MM.1S (cell line): ENCODE measurements at regions not wholly inside any gene's neighbourhood (a gene's known extent, or its start where the extent isn't known, plus 50 kb on each side); places are given as distances from the start of the nearest gene placed in this dataset.

ENCODE experiments used
- DNase-seq: peaks from one replicate; pipeline ENCODE4 v3.0.0-alpha.2; 2015
- H2AFZ ChIP-seq: fragments of 300-600 bp; sonication (generic); 2 replicates; pipeline ENCODE4 v1.6.0; 2016; ENCODE audit warnings: antibody characterized with exemption, low read length
- H3F3A ChIP-seq: fragments of 300-600 bp; sonication (generic); 2 replicates; pipeline ENCODE4 v1.6.1; 2016; ENCODE audit warnings: mild to moderate bottlenecking, antibody characterized with exemption, low read length, moderate library complexity, mixed read lengths; ENCODE audit not compliant: insufficient read depth
- H3K27ac ChIP-seq: fragments of 300-600 bp; sonication (generic); 2 replicates; pipeline ENCODE4 v1.5.1; 2016; ENCODE audit warnings: mild to moderate bottlenecking, low read length
- H3K27me3 ChIP-seq: fragments of 300-600 bp; sonication (generic); replicated peaks from 2 replicates; pipeline ENCODE4 v1.6.0; 2016; ENCODE audit warnings: low read length; ENCODE audit not compliant: insufficient read depth
- H3K36me3 ChIP-seq: fragments of 300-600 bp; sonication (generic); replicated peaks from 2 replicates; pipeline ENCODE4 v1.6.1; 2016; ENCODE audit warnings: mild to moderate bottlenecking, low read length, mixed read lengths; ENCODE audit not compliant: insufficient read depth
- H3K4me1 ChIP-seq: fragments of 300-600 bp; sonication (generic); 2 replicates; pipeline ENCODE4 v1.6.1; 2016; ENCODE audit warnings: low read length, mixed read lengths
- H3K4me2 ChIP-seq: fragments of 300-600 bp; sonication (generic); 2 replicates; pipeline ENCODE4 v1.6.0; 2016; ENCODE audit warnings: low read depth, low read length
- H3K4me3 ChIP-seq: fragments of 300-600 bp; sonication (generic); 2 replicates; pipeline ENCODE4 v1.5.1; 2016; ENCODE audit warnings: low read length, mixed read lengths
- H3K79me2 ChIP-seq: fragments of 300-600 bp; sonication (generic); 2 replicates; pipeline ENCODE4 v1.6.1; 2016; ENCODE audit warnings: mixed run types, low read length, mixed read lengths
- H3K9ac ChIP-seq: fragments of 300-600 bp; sonication (generic); 2 replicates; pipeline ENCODE4 v1.6.1; 2016; ENCODE audit warnings: low read length, mixed read lengths
- H3K9me2 ChIP-seq: fragments of 300-600 bp; sonication (generic); replicated peaks from 2 replicates; pipeline ENCODE4 v1.6.1; 2016; ENCODE audit warnings: mild to moderate bottlenecking, low read length, mixed read lengths; ENCODE audit not compliant: insufficient read depth
- H3K9me3 ChIP-seq: fragments of 300-600 bp; sonication (generic); replicated peaks from 2 replicates; pipeline ENCODE4 v1.6.1; 2016; ENCODE audit warnings: mild to moderate bottlenecking, low read length, mixed read lengths; ENCODE audit not compliant: insufficient read depth
- H4K20me1 ChIP-seq: fragments of 300-600 bp; sonication (generic); 2 replicates; pipeline ENCODE4 v1.6.1; 2016; ENCODE audit warnings: mild to moderate bottlenecking, low read length, moderate library complexity, mixed read lengths; ENCODE audit not compliant: insufficient read depth
- EZH2 ChIP-seq: fragments of 300-600 bp; sonication (generic); optimal IDR thresholded peaks from 2 replicates; pipeline ENCODE3; 2017; ENCODE audit warnings: low read depth, mild to moderate bottlenecking, antibody characterized with exemption, low read length, mixed read lengths
- EZH2phosphoT487 ChIP-seq: fragments of 300-600 bp; sonication (generic); IDR thresholded peaks from 2 replicates; pipeline ENCODE4 v1.6.1; 2018; ENCODE audit warnings: antibody characterized with exemption, low read length
- TF ChIP-seq, protein P1 (sequence below): fragments of 300-600 bp; sonication (generic); IDR thresholded peaks from 2 replicates; pipeline ENCODE4 v1.5.1; 2016; ENCODE audit warnings: antibody characterized with exemption, low read length, mixed read lengths

DNA sequence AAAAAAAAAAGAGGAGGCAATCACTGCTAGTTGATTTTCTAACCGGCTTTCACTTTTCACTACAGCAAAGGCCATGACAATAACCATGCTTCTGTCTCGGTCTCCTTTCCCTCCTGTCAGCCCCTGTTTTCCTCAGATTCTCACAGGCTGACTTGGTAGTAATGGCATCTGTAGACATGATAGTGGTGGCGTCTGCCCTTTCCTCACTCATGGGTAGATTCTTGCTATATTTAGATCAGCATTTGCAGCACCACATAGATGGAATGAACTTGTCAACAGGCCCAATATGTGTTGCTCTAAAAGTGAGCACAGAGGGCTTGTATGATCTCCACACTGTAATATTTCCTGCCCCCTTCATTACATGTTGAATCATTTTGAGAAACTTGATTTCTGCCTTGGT lies 120.3 kb upstream of the FTMT start:
- H3K27ac ChIP-seq, result no peak overlapping the region
- no peak overlapping the region for H3K4me2 ChIP-seq

DNA sequence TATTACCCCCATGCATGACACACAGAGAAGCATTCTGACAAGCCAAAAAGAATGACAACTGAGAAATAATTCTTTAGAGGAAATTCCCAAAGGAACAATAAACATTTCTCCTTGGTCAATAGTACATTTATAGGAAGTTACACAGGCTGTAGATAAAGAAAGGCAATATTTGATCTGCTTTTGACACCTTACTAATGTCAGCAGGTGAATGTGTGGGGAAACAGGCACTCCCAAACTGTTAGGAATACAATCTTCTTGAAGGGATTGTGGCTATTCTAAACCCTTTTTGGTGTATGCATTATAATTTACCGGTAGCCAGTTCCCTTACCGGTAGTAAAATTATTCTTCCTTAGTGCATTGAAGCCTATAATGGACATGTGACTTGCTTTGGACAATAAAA lies 116.1 kb upstream of the FTMT start:
- H3K27me3 ChIP-seq, result no peaks in the 10 kb centered on the region
- no peaks in the 10 kb centered on the region for H3K9me3 ChIP-seq
- H3K79me2 ChIP-seq, result no peaks in the 10 kb centered on the region
- H3K4me1 ChIP-seq, result no peaks in the 10 kb centered on the region
- no peak for TF ChIP-seq EZH2
- TF ChIP-seq, protein P1, sequence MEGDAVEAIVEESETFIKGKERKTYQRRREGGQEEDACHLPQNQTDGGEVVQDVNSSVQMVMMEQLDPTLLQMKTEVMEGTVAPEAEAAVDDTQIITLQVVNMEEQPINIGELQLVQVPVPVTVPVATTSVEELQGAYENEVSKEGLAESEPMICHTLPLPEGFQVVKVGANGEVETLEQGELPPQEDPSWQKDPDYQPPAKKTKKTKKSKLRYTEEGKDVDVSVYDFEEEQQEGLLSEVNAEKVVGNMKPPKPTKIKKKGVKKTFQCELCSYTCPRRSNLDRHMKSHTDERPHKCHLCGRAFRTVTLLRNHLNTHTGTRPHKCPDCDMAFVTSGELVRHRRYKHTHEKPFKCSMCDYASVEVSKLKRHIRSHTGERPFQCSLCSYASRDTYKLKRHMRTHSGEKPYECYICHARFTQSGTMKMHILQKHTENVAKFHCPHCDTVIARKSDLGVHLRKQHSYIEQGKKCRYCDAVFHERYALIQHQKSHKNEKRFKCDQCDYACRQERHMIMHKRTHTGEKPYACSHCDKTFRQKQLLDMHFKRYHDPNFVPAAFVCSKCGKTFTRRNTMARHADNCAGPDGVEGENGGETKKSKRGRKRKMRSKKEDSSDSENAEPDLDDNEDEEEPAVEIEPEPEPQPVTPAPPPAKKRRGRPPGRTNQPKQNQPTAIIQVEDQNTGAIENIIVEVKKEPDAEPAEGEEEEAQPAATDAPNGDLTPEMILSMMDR, result no peak
- no peak for TF ChIP-seq EZH2phosphoT487
- no peak for DNase-seq
- H3K27ac ChIP-seq, result no peak overlapping the region
- no peak overlapping the region for H2AFZ ChIP-seq
- H3F3A ChIP-seq, result no peaks in the 10 kb centered on the region
- H3K4me3 ChIP-seq, result no peak overlapping the region
- H4K20me1 ChIP-seq, result no peaks in the 10 kb centered on the region
- H3K9me2 ChIP-seq, result no peaks in the 10 kb centered on the region
- H3K36me3 ChIP-seq, result no peaks in the 10 kb centered on the region
- H3K4me2 ChIP-seq, result no peak overlapping the region
- H3K9ac ChIP-seq, result no peak overlapping the region

More for the DNA sequence above, 120.3 kb upstream of the FTMT start:
- Histone ChIP-seq H3K79me2 (no peaks in the 10 kb centered on the region), H3K4me3 (no peak overlapping the region), H3K4me1 (no peaks in the 10 kb centered on the region), H3K27me3 (no peaks in the 10 kb centered on the region), H3F3A (no peaks in the 10 kb centered on the region), H3K9ac (no peak overlapping the region), H2AFZ (no peak overlapping the region), H3K9me3 (no peaks in the 10 kb centered on the region), H3K36me3 (no peaks in the 10 kb centered on the region), H3K9me2 (no peaks in the 10 kb centered on the region), H4K20me1 (no peaks in the 10 kb centered on the region)
- TF ChIP-seq, protein P1, result no peak
- TF ChIP-seq EZH2phosphoT487 (no peak), EZH2 (no peak)
- no peak for DNase-seq

DNA sequence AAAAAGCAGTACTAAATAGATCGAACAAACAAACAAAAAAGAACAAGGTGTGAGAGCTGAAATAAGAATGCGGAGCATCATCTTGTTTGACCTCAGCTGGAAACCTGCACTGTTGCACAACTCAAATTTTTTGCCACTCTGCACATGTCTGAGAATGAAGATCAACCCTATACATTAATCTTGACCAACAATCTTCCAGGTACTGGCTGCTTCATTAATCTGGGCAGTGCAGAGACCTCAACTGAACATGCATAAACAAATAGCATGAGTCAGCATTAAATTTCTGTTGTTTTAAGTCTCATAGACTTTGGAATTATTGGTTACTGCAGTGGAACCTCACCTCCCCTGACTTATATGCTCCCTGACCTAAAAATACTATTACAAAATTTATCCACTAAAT lies 114.6 kb upstream of the FTMT start:
- H3K36me3 ChIP-seq, result no peaks in the 10 kb centered on the region
- H3F3A ChIP-seq, result no peaks in the 10 kb centered on the region
- no peak for DNase-seq
- no peak overlapping the region for H3K27ac ChIP-seq
- no peaks in the 10 kb centered on the region for H3K27me3 ChIP-seq
- no peaks in the 10 kb centered on the region for H3K4me1 ChIP-seq
- H4K20me1 ChIP-seq, result no peaks in the 10 kb centered on the region
- no peaks in the 10 kb centered on the region for H3K79me2 ChIP-seq
- TF ChIP-seq, protein P1, result no peak
- TF ChIP-seq EZH2phosphoT487 (no peak), EZH2 (no peak)
- H2AFZ ChIP-seq, result no peak overlapping the region
- no peak overlapping the region for H3K9ac ChIP-seq
- H3K4me3 ChIP-seq, result no peak overlapping the region
- H3K9me3 ChIP-seq, result no peaks in the 10 kb centered on the region
- H3K9me2 ChIP-seq, result no peaks in the 10 kb centered on the region
- no peak overlapping the region for H3K4me2 ChIP-seq

DNA sequence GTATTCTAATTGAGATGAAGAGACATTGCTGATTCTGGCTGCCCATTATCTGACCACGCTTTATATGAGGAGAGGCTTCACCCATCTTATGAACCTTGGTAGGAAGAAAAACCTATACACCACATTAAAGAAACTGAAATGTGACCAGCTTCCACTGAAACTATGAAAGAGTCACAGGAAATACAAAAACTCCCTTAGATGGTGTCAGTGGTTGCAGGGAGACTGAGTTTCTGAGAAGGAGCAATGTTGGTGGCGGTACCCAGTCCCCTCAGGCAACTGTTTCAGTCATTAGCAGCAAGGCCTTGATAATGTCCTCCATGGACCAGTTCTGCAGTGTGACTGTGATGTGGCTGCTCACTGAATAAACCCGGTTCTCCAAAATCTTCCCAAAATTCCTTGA lies 110.5 kb upstream of the FTMT start:
- Histone ChIP-seq H4K20me1 (no peaks in the 10 kb centered on the region), H3K27me3 (no peaks in the 10 kb centered on the region), H3K9ac (no peak overlapping the region), H3K4me1 (no peaks in the 10 kb centered on the region), H3K36me3 (no peaks in the 10 kb centered on the region), H3K9me2 (no peaks in the 10 kb centered on the region), H3K27ac (no peak overlapping the region), H2AFZ (no peak overlapping the region), H3K9me3 (no peaks in the 10 kb centered on the region), H3K79me2 (no peaks in the 10 kb centered on the region), H3K4me2 (no peak overlapping the region), H3F3A (no peaks in the 10 kb centered on the region), H3K4me3 (no peak overlapping the region)
- DNase-seq, result peak; percentile 77
- no peak for TF ChIP-seq EZH2
- TF ChIP-seq EZH2phosphoT487, result no peak
- TF ChIP-seq, protein P1, result no peak
